Hematopoietic multipotent progenitor cell treated with erythropoietin and hydrocortisone succinate and interleukin-3 and kit ligand, for 8 days (in vitro differentiated cells): ENCODE measurements at regions not wholly inside any gene's neighbourhood (a gene's known extent, or its start where the extent isn't known, plus 50 kb on each side); places are given as distances from the start of the nearest gene placed in this dataset.
"Not testable (repeated sequence)": the region's sequence is repeated elsewhere in the genome, so short reads cannot be mapped to it uniquely, and the experiment has no call there.

ENCODE experiments used
- DNase-seq: peaks from one replicate; pipeline ENCODE4 v3.0.0-alpha.2; 2015

DNA sequence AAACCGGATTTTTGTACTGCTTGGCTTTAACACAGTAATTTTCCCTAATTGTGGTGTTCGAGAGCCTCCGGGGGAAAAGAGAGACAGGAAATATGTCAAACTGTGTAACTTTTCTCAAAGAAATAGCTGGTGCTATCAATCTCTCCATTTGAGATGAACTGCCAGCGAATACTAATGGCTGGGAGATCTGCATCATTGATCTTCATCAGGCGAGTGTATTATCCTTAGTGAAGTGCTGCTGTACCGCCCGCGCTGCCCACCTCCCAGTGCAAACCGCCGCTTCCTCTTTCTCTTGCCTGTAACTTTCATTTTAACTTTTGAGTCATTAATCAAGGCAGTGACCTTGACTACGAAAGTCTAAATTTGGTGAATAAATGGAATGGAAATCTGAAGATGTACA, 246.1 kb upstream of the ST6GAL2 start:
- DNase-seq: no peak

DNA sequence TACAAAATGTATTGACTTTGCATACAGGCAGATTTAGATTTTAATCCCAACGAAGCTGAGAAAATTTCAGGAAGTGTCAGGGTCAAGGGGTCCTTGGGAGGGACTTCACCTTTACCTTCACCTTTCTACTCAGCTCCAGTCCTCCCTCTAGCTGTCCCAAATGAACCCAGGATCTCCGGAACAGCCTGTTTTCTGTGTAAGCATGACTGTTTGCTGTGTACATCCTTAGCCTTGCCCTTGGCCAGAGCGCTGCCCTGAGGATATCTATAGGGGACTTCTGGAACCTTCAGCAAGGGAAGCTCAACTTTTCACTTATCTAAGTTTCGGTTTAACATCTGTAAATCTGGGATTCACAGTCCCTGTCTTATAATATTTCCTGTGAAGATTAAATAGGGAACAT, 246.8 kb upstream of the ST6GAL2 start:
- no peak for DNase-seq

GRCh38 chr2:107133412-107133811, 247.4 kb upstream of the ST6GAL2 start:
- no peak for DNase-seq

- no peak for DNase-seq
These were observed 250.8 kb upstream of the ST6GAL2 start for GRCh38 chr2:107136733-107137132.

DNA sequence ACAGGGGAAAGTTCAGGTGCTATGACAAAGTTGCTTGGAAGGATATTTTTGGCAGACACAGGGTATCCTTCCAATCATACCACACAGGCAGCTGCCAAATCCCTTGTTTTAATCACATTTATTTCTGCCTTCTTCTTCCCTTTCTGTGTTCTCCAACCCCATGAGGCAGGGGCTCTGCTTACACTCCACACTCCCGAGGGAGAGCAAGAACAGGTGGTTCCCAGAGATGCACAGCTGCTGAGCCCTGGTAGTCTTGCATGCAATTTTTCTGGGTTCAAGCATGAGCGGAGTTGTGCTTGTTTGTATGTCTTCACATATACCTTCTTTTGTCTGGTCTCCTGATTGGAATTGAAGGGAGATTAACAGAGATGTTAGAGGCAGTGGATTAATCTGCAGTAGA, 251.7 kb upstream of the ST6GAL2 start:
- no peak for DNase-seq

GRCh38 chr2:107146181-107146580, 260.2 kb upstream of the ST6GAL2 start:
- no peak for DNase-seq

DNA sequence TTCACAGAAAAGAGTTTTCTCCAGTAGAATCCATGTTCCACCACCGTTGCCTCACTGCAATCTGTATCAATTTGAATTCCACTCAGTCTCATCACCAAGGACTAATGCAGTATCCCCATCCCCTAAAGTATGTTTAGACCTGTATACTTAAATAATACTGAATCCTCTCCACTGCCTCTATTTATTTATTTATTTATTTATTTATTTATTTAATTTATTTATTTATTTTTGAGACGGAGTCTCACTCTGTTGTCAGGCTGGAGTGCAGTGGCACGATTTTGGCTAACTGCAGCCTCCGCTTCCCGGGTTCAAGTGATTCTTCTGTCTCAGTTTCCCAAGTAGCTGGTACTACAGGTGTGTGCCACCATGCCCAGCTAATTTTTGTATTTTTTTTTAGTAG, 260.7 kb upstream of the ST6GAL2 start:
- DNase-seq: not testable (repeated sequence)

DNA sequence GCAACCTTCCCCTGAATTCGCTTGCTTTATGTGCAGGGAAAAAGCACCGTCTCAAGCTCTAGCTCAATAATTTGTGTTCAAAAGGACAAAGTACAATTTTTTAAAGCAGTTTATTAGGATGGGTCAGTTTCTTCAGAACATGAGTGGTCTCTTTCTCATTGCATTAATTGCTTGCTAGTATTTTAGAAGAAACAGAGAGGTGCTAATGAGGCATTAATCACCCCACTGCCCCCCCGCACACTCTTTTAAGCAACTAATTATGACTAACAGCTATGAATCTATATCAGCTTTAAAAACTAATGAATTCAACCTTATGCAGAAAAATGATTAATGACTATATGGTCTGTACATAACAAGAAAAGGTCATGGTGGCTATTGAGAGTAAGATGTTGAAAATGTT, 262.1 kb upstream of the ST6GAL2 start:
- no peak for DNase-seq

GRCh38 chr2:107148496-107148895, 262.5 kb upstream of the ST6GAL2 start:
- DNase-seq: no peak

- no peak for DNase-seq
These were observed 274.8 kb upstream of the ST6GAL2 start for GRCh38 chr2:107160640-107161239.

- DNase-seq: no peak
These were observed 282.2 kb upstream of the ST6GAL2 start for GRCh38 chr2:107168141-107168540.

GRCh38 chr2:107174171-107174570, 288.2 kb upstream of the ST6GAL2 start:
- no peak for DNase-seq

- no peak for DNase-seq
These were observed 297.0 kb upstream of the ST6GAL2 start for GRCh38 chr2:107182981-107183380.

DNA sequence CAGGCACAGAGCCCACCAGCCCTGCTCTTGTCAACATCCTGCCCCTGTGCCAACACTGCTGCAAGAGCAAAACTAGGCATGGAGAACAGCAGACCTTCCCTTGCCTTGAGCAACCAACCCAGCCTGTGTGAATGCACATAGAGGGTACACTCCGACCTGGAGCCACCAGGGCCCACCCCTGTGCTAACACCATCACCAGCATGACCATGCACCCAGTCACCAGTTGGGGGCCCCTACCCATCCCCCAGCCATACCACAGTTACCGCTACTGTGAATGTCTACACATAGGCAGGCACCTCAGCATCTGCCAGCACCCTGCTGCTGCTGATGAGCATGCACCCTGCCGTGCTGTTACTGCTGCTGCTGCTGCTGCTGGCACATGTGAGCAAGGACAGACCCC, 301.9 kb upstream of the ST6GAL2 start:
- DNase-seq: no peak

GRCh38 chr2:107195631-107196030, 309.7 kb upstream of the ST6GAL2 start:
- DNase-seq: no peak

DNA sequence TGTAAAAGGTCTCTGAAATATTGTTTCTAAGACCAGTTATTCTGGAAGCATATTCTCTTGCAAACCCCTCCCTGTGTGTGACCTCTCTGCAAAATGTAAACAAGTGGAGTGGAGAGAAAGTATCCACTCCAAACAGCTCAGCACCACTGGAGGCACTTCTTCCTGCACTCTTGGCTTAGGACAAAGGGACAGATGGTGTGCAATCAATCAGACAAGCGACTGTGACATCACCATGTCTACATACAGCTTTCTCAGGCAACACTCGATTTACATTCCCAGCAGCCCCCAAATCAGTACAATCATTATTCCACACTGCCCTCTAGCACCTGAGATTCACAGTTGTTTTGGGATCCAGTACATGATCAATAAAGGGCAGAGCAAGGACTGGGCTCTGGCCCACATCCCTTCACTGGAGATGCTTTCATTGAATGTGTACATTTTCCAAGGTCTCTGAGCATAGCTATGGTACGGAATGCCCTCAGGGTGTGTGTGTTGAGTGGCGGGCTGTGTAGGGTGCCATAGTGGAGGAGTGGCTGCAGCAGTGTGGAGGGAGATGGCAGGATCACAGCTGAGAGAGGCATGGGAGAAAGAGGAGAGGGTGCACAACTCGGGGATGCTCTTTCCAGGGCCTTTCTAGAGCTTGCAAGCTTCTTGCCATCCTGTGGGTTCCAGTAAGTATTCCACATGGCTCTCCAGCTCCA, 311.8 kb upstream of the ST6GAL2 start:
- DNase-seq: no peak

- no peak for DNase-seq
These were observed 317.1 kb upstream of the ST6GAL2 start for GRCh38 chr2:107202962-107203591.

DNA sequence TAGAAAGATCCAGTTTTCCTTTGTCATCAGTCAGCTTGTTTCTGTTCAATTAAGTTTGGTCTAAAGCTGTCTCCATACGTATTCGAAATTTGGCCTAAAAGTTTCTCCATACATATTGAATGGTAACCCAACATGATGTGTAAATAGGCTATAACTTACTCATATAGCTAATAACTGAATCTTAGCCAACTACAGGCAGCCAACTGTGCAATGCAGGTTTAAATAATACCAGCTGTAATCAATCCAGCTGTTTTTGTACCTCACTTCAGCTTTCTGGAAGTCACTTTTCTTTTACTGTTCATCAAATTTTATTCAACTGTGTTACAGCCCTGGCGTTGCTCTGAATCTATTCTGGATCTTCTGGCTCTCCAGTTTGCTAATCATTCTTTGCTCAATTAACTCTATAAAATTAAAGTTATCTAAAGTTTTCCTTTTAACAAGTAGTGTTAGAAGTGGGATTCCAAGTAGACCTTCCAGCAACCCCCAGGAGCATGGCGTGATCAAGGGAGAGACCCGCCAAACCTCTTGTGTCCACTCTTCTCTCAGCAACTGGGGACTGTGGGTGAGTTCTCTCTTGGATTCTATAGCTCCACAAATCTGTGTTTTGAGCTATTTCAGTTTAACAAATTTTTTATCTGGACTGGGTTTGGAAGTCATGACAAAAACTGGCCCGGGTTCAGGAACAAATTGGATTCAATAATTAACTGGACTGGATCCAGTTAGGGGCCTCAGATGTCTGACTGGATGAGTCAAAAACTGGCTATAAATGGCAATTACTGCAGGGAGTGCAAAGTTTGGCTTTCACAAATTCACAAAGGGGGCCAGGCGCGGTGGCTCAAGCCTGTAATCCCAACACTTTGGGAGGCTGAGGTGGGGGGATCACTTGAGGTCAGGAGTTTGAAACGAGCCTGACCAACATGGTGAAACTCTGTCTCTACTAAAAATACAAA, 329.7 kb upstream of the ST6GAL2 start:
- DNase-seq: no peak

DNA sequence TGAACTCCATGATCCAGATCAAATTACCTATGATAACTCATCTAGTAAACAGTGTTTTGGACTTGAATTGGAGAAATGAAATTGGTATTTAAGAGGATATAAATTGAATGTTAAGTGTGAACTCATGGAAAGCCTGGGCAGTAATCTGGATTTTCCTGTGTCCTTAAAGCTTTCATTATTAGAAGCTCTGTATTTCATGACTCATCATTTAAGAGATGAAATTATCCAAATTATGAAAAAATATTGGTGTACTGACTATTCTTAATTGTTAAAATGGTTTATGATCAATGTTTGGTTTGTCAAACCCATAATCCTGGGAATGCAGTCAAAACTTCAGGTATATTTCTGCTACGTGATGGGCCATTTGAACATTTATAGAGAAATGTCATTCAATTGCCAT, 332.2 kb upstream of the ST6GAL2 start:
- DNase-seq: no peak

GRCh38 chr2:107222466-107222865, 336.5 kb upstream of the ST6GAL2 start:
- DNase-seq: no peak

DNA sequence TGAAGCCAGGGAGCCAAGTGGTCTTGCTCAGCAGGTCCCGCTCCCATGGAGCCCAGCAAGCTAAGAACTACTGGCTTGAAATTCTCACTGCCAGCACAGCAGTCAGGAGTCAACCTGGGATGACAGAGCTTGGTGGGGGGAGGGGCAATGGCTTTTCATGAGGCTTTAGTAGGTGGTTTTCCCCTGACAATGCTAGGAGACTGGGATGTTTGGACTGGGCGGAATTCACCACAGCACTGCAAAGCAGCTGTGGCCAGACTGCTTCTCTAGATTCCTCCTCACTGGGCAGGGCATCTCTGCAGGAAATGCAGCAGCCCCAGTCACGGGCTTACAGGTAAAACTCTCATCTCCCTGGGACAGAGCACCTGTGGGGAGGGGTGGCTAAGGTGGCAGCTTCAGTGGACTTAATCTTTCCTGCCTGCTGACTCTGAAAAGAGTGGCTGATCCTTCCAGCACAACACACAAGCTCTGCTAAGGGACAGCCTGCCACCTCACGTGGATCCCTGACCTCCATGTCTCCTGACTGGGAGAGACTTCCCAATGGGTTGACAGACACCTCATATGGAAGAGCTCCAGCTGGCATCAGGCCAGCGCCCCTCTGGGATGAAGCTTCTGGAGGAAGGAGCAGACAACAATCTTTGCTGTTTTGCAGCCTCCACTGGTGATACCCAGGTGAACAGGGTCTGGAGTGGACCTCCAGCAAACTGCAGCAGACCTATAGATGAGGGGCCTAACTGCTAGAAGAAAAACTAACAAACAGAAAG, 349.7 kb upstream of the ST6GAL2 start:
- DNase-seq: no peak

- no peak for DNase-seq
These were observed 356.8 kb upstream of the ST6GAL2 start for GRCh38 chr2:107242811-107243210.

DNA sequence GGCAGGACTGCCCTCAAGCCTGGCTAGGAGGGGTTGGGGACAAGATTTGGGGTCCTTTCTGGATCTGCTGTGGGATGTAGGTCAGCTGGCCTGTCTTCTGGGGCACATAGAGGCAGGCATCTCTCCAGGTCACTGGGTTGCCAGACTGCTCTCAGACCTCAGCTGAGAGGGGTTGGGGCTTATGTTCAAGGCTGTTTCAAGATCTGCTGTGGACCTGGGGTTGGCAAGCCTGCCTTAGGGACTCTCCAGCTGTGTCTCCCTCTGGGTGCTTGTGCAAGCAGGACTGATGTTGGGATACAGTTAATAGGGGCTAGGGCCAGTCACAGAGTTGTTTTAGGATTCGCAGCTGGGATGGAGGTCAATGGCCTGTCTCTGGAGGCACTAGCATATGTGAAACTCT, 363.0 kb upstream of the ST6GAL2 start:
- no peak for DNase-seq
